ENCODE measurements at regions not wholly inside any gene's neighbourhood (a gene's known extent, or its start where the extent isn't known, plus 50 kb on each side); places are given as distances from the start of the nearest gene placed in this dataset.
"Not testable (repeated sequence)": the region's sequence is repeated elsewhere in the genome, so short reads cannot be mapped to it uniquely, and the experiment has no call there.

DNA sequence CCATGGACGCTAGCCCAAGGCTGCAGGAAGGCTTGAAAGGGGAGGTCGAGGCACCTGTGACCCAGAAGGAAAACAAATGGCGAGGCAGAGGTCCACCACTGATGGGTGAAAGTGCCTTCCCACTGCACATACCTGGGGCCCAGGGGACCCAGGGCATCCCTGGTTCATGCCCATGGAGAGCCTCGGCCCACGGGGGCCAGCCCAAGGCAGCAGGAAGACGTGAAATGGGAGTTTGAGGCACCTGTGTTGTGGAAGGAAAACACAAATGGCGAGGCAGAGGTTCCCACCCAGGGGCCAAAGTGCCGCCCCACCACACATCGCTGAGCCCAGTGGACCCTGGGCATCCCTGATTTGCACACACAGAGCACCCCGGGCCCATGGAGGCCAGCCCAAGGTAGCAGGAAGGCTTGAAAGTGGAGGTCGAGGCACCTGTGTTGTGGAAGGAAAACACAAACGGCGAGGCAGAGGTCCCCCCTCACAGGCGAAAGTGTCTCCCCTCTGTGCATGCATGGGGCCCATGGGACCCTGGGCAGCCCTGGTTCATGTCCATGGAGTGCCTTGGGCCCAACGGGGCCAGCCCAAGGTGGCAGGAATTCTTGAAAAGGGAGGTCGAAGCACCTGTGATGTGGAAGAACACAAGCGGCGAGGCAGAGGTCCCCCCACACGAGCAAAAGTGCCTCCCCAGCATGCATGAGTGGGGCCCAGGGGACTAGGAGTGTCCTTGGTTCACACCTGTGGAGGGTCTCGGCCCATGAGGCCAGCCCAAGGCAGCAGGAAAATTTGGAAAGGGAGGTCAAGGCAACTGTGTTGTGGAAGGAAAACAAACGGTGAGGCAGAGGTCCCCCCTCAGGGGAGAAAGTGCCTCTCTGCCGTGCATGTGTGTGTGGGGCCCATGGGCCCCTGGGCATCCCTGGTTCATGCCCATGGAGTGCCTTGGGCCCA is 383.3 kb downstream of the ALG10 start:
- DNase-seq (ENCODE audit: low spot score) = no peak

DNA sequence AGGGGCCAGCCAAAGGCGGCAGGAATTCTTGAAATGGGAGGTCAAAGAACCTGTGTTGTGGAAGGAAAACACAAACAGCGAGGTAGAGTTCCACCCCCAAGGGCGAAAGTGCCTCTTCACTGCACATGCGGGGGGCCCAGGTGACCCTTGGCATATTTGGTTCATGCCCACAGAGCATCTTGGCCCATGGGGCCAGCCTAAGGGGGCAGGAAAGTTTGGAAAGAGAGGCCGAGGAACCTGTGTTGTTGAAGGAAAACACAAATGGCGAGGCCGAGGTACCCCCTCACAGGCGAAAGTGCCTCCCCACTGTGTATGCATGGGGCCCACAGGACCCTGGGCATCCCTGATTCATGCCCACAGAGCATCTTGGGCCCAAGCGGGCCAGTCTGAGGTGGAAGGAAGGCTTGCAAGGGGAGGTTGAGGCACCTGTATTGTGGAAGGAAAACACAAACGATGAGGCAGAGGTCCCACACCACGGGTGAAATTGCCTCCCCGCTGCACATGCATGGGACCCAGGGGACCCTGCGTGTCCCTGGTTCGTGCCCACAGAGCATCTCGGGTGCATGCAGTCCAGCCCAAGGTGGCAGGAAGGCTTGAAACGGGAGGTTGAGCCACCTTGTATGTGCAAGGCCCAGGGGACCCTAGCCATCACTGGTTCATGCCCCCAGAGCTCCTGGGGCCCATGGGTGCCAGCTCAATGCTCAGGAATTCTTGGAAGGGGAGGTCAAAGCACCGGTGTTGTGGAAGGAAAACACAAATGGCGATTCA is 384.1 kb downstream of the ALG10 start:
- no peak for DNase-seq (ENCODE audit: low spot score)

DNA sequence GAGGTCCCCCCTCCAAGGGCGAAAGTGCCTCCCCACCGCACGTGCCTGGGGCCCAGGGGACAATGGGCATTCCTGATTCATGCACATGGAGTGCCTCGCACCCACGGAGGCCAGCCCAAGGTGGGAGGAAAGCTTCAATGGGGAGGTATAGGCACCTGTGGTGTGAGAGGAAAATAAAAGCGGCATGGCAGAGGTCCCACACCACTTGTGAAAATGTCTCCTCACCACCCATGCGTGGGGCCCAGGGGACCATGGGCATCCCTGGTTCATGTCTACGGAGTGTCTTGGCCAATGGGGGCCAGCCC is 384.7 kb downstream of the ALG10 start:
- DNase-seq (ENCODE audit: low spot score) = no peak

DNA sequence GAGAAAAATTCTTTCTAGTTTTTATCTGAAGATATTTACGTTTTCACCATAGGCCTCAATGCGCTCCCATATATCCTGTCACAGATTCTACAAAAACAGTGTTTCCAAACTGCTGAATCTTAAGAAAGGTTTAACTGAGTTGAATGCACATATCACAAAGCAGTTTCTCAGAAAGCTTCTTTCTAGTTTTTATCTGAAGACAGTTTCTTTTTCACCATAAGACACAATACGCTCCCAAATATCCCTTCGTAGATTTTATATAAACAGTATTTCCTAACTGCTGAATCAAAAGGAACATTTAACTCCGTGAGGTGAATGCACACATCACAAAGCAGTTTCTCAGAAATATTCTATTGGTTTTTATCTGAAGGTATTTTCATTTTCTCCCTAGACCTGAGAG is 385.5 kb downstream of the ALG10 start:
- no peak for DNase-seq (ENCODE audit: low spot score)

DNA sequence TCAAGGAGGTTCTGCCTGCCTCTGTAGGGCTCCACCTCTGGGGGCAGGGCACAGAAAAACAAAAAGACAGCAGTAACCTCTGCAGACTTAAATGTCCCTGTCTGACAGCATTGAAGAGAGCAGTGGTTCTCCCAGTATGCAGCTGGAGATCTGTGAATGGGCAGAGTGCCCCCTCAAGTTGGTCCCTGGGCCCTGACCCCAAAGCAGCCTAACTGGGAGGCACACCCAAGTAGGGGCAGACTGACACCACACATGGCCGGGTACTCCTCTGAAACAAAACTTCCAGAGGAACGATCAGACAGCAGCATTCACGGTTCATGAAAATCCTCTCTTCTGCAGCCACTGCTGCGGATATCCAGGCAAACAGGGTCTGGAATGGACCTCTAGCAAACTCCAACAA is 409.2 kb downstream of the ALG10 start:
- DNase-seq (ENCODE audit: low spot score) = not testable (repeated sequence)

All from hematopoietic multipotent progenitor cell treated with erythropoietin and hydrocortisone succinate and interleukin-3 and kit ligand, for 17 days (in vitro differentiated cells).